IMR-90 (cell line): ENCODE measurements at regions not wholly inside any gene's neighbourhood (a gene's known extent, or its start where the extent isn't known, plus 50 kb on each side); places are given as distances from the start of the nearest gene placed in this dataset.

Experiments used
- CEBPB ChIP-seq: IDR thresholded peaks from 2 replicates; pipeline ENCODE4 v1.6.1; 2012; ENCODE audit warnings: low read depth, low read length, improper control_type of control experiment
- MAZ ChIP-seq: IDR thresholded peaks from 2 replicates; pipeline ENCODE4 v1.6.1; 2012; ENCODE audit warnings: low read depth, mild to moderate bottlenecking, low read length, improper control_type of control experiment, moderate library complexity, borderline replicate concordance
- MXI1 ChIP-seq: IDR thresholded peaks from 2 replicates; pipeline ENCODE4 v1.6.1; 2012; ENCODE audit warnings: low read depth, mild to moderate bottlenecking, low read length, moderate library complexity, borderline replicate concordance
- POLR2A ChIP-seq: IDR thresholded peaks from 2 replicates; pipeline ENCODE4 v1.6.1; 2012; ENCODE audit warnings: mild to moderate bottlenecking, low read depth, low read length
- RFX5 ChIP-seq: IDR thresholded peaks from 2 replicates; pipeline ENCODE4 v1.8.0; 2012; ENCODE audit warnings: low read depth, mild to moderate bottlenecking, low read length, moderate library complexity
- SMC3 ChIP-seq: fragments of 150-350 bp; IDR thresholded peaks from 2 replicates; pipeline ENCODE4 v1.6.1; 2016; ENCODE audit warnings: low read depth, mild to moderate bottlenecking, antibody characterized with exemption, low read length, moderate library complexity
- TF ChIP-seq, protein P1 (sequence below): conservative IDR thresholded peaks from 2 replicates; pipeline ENCODE4 v1.5.1; 2012; ENCODE audit warnings: mild to moderate bottlenecking, low read depth, low read length, improper control_type of control experiment

DNA sequence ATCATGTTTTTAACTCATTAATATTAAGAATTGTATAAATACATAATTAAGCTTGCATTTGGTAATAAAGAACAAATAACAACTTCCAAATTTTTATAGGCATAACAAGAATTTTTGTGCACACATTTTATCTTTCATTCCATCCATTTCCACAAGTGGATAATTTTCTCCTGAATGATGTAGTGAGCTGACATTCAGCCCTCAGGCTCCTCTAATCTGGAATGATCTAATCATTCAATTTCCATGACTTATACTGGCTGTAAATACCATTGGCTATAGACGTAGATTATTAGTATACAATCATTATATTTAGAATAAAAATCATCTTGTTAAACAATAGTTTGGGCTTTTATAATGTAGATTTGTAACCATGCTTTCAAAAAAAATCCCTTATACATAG, 287.2 kb upstream of the GHITM start:
- TF ChIP-seq, protein P1, sequence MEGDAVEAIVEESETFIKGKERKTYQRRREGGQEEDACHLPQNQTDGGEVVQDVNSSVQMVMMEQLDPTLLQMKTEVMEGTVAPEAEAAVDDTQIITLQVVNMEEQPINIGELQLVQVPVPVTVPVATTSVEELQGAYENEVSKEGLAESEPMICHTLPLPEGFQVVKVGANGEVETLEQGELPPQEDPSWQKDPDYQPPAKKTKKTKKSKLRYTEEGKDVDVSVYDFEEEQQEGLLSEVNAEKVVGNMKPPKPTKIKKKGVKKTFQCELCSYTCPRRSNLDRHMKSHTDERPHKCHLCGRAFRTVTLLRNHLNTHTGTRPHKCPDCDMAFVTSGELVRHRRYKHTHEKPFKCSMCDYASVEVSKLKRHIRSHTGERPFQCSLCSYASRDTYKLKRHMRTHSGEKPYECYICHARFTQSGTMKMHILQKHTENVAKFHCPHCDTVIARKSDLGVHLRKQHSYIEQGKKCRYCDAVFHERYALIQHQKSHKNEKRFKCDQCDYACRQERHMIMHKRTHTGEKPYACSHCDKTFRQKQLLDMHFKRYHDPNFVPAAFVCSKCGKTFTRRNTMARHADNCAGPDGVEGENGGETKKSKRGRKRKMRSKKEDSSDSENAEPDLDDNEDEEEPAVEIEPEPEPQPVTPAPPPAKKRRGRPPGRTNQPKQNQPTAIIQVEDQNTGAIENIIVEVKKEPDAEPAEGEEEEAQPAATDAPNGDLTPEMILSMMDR = no peak
- TF ChIP-seq POLR2A = no peak
- TF ChIP-seq RFX5 = no peak
- no peak for TF ChIP-seq CEBPB
- TF ChIP-seq MXI1 = no peak
- TF ChIP-seq SMC3 = no peak
- no peak for TF ChIP-seq MAZ
